ENCODE measurements at regions not wholly inside any gene's neighbourhood (a gene's known extent, or its start where the extent isn't known, plus 50 kb on each side); places are given as distances from the start of the nearest gene placed in this dataset.

- TF ChIP-seq CTCF (IDR thresholded peaks at IDR 0.05) (no peak), POLR2A (IDR thresholded peaks at IDR 0.05) (no peak)
Measured at GRCh38 chr20:11247046-11248010, 573.5 kb upstream of the JAG1 start.
